ENCODE measurements at regions not wholly inside any gene's neighbourhood (a gene's known extent, or its start where the extent isn't known, plus 50 kb on each side); places are given as distances from the start of the nearest gene placed in this dataset.

DNA sequence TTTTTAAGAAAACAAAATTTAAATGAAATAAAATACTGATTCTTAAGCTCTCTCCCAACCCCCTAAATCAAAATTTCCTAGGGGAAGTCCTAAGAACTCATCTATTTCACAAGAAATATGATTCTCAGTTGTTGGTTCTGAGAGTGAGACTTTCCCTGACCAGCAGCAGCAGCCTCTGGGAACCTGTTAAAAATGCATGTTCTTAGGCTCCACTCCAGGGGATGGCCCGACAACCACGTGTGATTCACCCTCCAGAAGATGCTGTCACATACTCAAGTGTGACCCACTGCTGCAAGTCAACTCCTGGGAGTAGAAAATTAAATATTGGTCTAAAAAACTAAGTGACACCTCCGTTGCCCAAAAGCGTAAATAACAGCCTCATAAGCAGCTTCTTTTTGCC, 343.2 kb upstream of the NR2F2 start:
- H3K27me3 Mint-ChIP-seq, result peaks cover 25% of the 10 kb centered on the region
- no peak overlapping the region for H3K4me3 Mint-ChIP-seq
- H3K27ac Mint-ChIP-seq, result no peak overlapping the region
- H3K36me3 Mint-ChIP-seq, result no peaks in the 10 kb centered on the region
- H3K9me3 Mint-ChIP-seq, result no peaks in the 10 kb centered on the region
- DNase-seq, result no peak
- no peaks in the 10 kb centered on the region for H3K4me1 Mint-ChIP-seq

GRCh38 chr15:95987886-95988573, 342.5 kb upstream of the NR2F2 start:
- Mint-ChIP-seq H3K9me3 (no peaks in the 10 kb centered on the region), H3K4me3 (no peak overlapping the region), H3K36me3 (no peaks in the 10 kb centered on the region), H3K27me3 (peaks cover 21% of the 10 kb centered on the region), H3K27ac (no peak overlapping the region), H3K4me1 (no peaks in the 10 kb centered on the region)
- no peak for DNase-seq

GRCh38 chr15:95988574-95988887, 342.0 kb upstream of the NR2F2 start:
- no peaks in the 10 kb centered on the region for H3K36me3 Mint-ChIP-seq
- H3K27me3 Mint-ChIP-seq, result peaks cover 19% of the 10 kb centered on the region
- H3K4me1 Mint-ChIP-seq, result no peaks in the 10 kb centered on the region
- no peak for DNase-seq
- H3K4me3 Mint-ChIP-seq, result no peak overlapping the region
- H3K9me3 Mint-ChIP-seq, result no peaks in the 10 kb centered on the region
- H3K27ac Mint-ChIP-seq, result no peak overlapping the region

GRCh38 chr15:95989392-95989791, 341.1 kb upstream of the NR2F2 start:
- H3K27me3 Mint-ChIP-seq, result peaks cover 23% of the 10 kb centered on the region
- no peaks in the 10 kb centered on the region for H3K9me3 Mint-ChIP-seq
- no peak overlapping the region for H3K4me3 Mint-ChIP-seq
- H3K27ac Mint-ChIP-seq, result no peak overlapping the region
- H3K36me3 Mint-ChIP-seq, result no peaks in the 10 kb centered on the region
- DNase-seq, result no peak
- no peaks in the 10 kb centered on the region for H3K4me1 Mint-ChIP-seq

GRCh38 chr15:95990833-95991232, 339.7 kb upstream of the NR2F2 start:
- Mint-ChIP-seq H3K4me3 (no peak overlapping the region), H3K27ac (no peak overlapping the region), H3K27me3 (peaks cover 37% of the 10 kb centered on the region), H3K36me3 (no peaks in the 10 kb centered on the region), H3K4me1 (peaks cover 5% of the 10 kb centered on the region), H3K9me3 (no peaks in the 10 kb centered on the region)
- peak; percentile 6 for DNase-seq

- Mint-ChIP-seq H3K9me3 (no peaks in the 10 kb centered on the region), H3K36me3 (no peaks in the 10 kb centered on the region), H3K4me1 (peaks cover 13% of the 10 kb centered on the region), H3K27me3 (peaks cover 47% of the 10 kb centered on the region), H3K27ac (no peak overlapping the region), H3K4me3 (no peak overlapping the region)
- DNase-seq, result no peak
Observed at GRCh38 chr15:95994418-95994817, 336.1 kb upstream of the NR2F2 start.

DNA sequence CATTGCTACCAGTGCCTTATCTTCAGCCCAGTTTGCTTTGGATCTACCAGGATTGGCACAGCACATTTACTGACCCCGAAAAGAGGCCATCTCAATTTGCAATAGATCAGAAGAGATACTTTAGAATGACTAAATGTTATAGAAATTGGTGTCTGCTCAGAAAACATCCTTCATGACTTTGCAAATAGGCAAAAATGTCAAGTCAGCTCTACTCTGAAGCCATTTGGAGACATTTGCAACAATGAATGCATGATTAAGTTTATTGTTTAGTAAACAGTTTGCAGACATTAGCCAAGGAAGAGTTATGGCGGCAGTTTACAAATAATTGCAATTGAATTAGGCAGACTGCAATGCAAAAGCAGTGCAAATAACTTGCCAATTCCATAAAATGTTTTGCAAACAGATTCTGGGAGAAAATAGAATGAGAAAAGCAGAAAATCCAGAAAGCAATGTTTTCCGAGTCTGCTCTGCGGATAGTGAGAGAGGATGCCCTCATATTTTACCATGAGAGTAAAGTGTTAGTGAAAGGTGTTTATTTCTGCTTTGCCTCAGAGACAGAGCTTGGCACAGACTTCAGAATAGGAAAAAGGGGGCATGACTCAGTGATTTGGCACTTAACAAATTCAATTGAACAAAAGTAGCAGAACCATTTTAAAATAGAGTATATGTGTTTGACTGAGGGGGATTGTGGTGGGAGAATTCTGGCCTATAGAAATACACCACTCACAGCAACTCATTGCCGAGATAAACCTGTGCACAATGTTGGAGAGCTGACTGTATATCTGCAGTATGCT, 334.9 kb upstream of the NR2F2 start:
- no peak overlapping the region for H3K4me3 Mint-ChIP-seq

DNA sequence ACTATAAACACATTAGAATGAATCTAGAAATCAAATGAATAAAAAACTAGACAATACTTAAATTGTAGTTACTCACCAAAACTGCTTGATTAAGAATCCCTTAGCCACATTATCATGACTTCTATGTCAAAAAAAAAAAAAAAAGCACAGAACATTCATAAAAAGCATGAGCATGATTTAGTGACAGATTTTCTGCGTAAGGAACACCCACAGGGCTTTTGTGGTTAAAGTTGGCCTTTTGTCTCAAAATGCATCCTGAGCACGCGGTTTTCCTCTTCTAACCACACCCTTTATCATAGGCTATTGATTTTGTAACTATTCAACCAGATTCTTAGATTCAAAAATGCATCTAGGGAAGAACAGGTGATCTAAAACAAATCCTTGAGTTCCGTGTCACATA, 334.0 kb upstream of the NR2F2 start:
- peaks cover 13% of the 10 kb centered on the region for H3K4me1 Mint-ChIP-seq
- no peak overlapping the region for H3K4me3 Mint-ChIP-seq
- DNase-seq, result peak; percentile 2
- no peaks in the 10 kb centered on the region for H3K36me3 Mint-ChIP-seq
- peaks cover 49% of the 10 kb centered on the region for H3K27me3 Mint-ChIP-seq
- no peaks in the 10 kb centered on the region for H3K9me3 Mint-ChIP-seq
- no peak overlapping the region for H3K27ac Mint-ChIP-seq

More for the DNA sequence above, 334.9 kb upstream of the NR2F2 start:
- Mint-ChIP-seq H3K4me1 (peaks cover 13% of the 10 kb centered on the region), H3K27ac (no peak overlapping the region), H3K36me3 (no peaks in the 10 kb centered on the region), H3K27me3 (peaks cover 48% of the 10 kb centered on the region), H3K9me3 (no peaks in the 10 kb centered on the region)
- no peak for DNase-seq

GRCh38 chr15:95998935-95999334, 331.6 kb upstream of the NR2F2 start:
- Mint-ChIP-seq H3K9me3 (no peaks in the 10 kb centered on the region), H3K4me3 (no peak overlapping the region), H3K36me3 (no peaks in the 10 kb centered on the region), H3K27me3 (peaks cover 53% of the 10 kb centered on the region), H3K4me1 (peaks cover 13% of the 10 kb centered on the region), H3K27ac (no peak overlapping the region)
- no peak for DNase-seq

DNA sequence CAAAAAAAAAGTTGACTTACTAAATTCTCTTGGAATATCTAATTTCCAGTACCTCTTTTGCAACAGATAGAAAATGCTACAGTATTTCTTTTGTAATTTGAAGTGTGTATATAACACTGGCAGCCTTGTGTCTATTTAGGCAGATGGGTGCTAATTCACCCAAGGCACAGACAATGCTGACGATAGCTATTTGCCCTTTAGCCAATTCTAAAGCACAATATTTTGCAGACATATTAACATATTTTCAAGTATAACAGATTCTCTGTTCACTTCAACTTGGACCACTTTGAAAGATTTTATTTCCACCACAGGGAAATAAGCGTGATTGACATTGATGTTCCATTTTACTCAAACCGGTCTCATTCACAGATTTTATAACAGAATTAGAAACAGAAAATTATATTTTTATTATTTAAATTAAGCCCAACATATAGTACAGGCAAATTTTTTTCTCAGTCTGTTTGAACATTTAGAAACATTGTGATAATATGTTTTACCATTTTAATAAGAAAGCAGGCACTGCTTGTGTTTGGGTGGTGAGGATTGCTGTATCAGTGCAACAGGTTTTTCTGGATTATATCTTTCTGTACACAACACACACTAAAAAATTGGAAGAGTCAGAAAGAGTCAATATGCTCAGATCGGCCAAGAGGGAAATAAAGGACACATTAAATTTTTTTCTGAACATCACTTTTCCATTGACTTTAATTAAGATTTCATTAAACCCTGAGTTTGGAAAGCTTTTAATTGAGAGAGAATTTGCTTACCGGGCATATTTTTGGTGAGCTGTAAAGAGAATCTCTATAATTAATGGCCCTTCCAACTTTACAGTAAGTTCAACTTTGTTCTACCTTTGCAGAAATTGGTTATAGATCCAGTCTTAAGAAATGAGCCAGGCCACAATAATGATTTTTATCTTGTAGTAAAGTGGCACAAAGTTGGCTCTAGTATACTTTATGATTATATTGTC, 327.3 kb upstream of the NR2F2 start:
- Mint-ChIP-seq H3K4me1 (no peaks in the 10 kb centered on the region), H3K9me3 (no peaks in the 10 kb centered on the region), H3K27ac (no peak overlapping the region)

GRCh38 chr15:96005906-96006305, 324.6 kb upstream of the NR2F2 start:
- Mint-ChIP-seq H3K27me3 (peaks cover 42% of the 10 kb centered on the region), H3K4me3 (no peak overlapping the region), H3K36me3 (no peaks in the 10 kb centered on the region), H3K4me1 (no peaks in the 10 kb centered on the region), H3K9me3 (no peaks in the 10 kb centered on the region), H3K27ac (no peak overlapping the region)
- no peak for DNase-seq

More for the DNA sequence above, 327.3 kb upstream of the NR2F2 start:
- H3K36me3 Mint-ChIP-seq, result no peaks in the 10 kb centered on the region
- H3K27me3 Mint-ChIP-seq, result peaks cover 54% of the 10 kb centered on the region
- H3K4me3 Mint-ChIP-seq, result no peak overlapping the region
- DNase-seq, result no peak

GRCh38 chr15:96011136-96011535, 319.4 kb upstream of the NR2F2 start:
- Mint-ChIP-seq H3K4me3 (no peak overlapping the region), H3K9me3 (no peaks in the 10 kb centered on the region), H3K36me3 (no peaks in the 10 kb centered on the region), H3K4me1 (no peaks in the 10 kb centered on the region), H3K27me3 (peaks cover 63% of the 10 kb centered on the region), H3K27ac (no peak overlapping the region)
- DNase-seq, result no peak

- Mint-ChIP-seq H3K36me3 (no peaks in the 10 kb centered on the region), H3K4me3 (no peak overlapping the region), H3K9me3 (no peaks in the 10 kb centered on the region), H3K4me1 (no peaks in the 10 kb centered on the region), H3K27me3 (peaks cover 51% of the 10 kb centered on the region), H3K27ac (no peak overlapping the region)
- no peak for DNase-seq
Observed at GRCh38 chr15:96014939-96015338, 315.6 kb upstream of the NR2F2 start.

- no peak overlapping the region for H3K27ac Mint-ChIP-seq
- H3K27me3 Mint-ChIP-seq, result peaks cover 35% of the 10 kb centered on the region
- no peak overlapping the region for H3K4me3 Mint-ChIP-seq
- no peak for DNase-seq
- no peaks in the 10 kb centered on the region for H3K4me1 Mint-ChIP-seq
- H3K9me3 Mint-ChIP-seq, result no peaks in the 10 kb centered on the region
- H3K36me3 Mint-ChIP-seq, result no peaks in the 10 kb centered on the region
Observed at GRCh38 chr15:96019114-96019513, 311.4 kb upstream of the NR2F2 start.

GRCh38 chr15:96020133-96020532, 310.4 kb upstream of the NR2F2 start:
- no peaks in the 10 kb centered on the region for H3K9me3 Mint-ChIP-seq
- no peaks in the 10 kb centered on the region for H3K4me1 Mint-ChIP-seq
- no peak for DNase-seq
- no peak overlapping the region for H3K4me3 Mint-ChIP-seq
- H3K36me3 Mint-ChIP-seq, result no peaks in the 10 kb centered on the region
- no peak overlapping the region for H3K27ac Mint-ChIP-seq
- H3K27me3 Mint-ChIP-seq, result peaks cover 26% of the 10 kb centered on the region
